Endothelial cell of umbilical vein (primary cell): ENCODE measurements at regions not wholly inside any gene's neighbourhood (a gene's known extent, or its start where the extent isn't known, plus 50 kb on each side); places are given as distances from the start of the nearest gene placed in this dataset.

Experiments used
- BruUV-seq: library from RNA; stranded (reverse); fragments of 400-500 nt; replicated peaks from 2 replicates; lab custom pipeline; 2021; lab: Mats Ljungman, UMichigan
- CTCF ChIA-PET: fragments of 300-600, 350-600 bp; sonication (Branson Sonifier 250); formaldehyde crosslinking; loops from one replicate; lab custom pipeline; 2021; ENCODE audit warnings: antibody characterized with exemption, inconsistent platforms; lab: Charles Lee
- POLR2A ChIA-PET: fragments of 300-600, 350-600 bp; sonication (Branson Sonifier 250); formaldehyde crosslinking; loops from one replicate; lab custom pipeline; 2021; ENCODE audit warnings: antibody characterized with exemption, inconsistent platforms; lab: Charles Lee
- DNase-seq: peaks from one replicate; pipeline ENCODE4 v3.0.0-alpha.2; 2011; ENCODE audit warnings: low read depth, low spot score
- FAIRE-seq: peaks from 2 replicates; lab custom pipeline; 2011; peaks lifted over from hg19 to GRCh38; lab: Jason Lieb, UNC
- H2AFZ ChIP-seq: 2 replicates; pipeline ENCODE4 v1.6.0; 2012; ENCODE audit warnings: low read depth, low read length, control low read depth, inconsistent platforms
- H3K27ac ChIP-seq: 2 replicates; pipeline ENCODE4 v1.5.1; 2011; ENCODE audit warnings: low read depth, mild to moderate bottlenecking, control low read depth, low read length, moderate library complexity; ENCODE audit not compliant: insufficient read depth
- H3K27me3 ChIP-seq, 2 experiments: 2 replicates each; pipeline versions ENCODE4 v1.6.0 to v1.6.1; 2011; ENCODE audit warnings: low read length in 2 of 2, mixed read lengths in 1 of 2; ENCODE audit not compliant: control insufficient read depth in 2 of 2, insufficient read depth in 2 of 2
- H3K36me3 ChIP-seq, 2 experiments: 2 replicates in 1 of 2; 3 replicates in 1 of 2; pipeline ENCODE4 v1.5.1; 2011; ENCODE audit warnings: low read length in 2 of 2, mild to moderate bottlenecking in 1 of 2, moderate library complexity in 1 of 2; ENCODE audit not compliant: control insufficient read depth in 2 of 2, insufficient read depth in 2 of 2; ENCODE audit errors: extremely low read depth in 1 of 2
- H3K4me1 ChIP-seq: 3 replicates; pipeline ENCODE4 v1.5.1; 2011; ENCODE audit warnings: mild to moderate bottlenecking, low read length; ENCODE audit not compliant: control insufficient read depth, insufficient read depth; ENCODE audit errors: extremely low read depth
- H3K4me2 ChIP-seq: 2 replicates; pipeline ENCODE4 v1.6.1; 2011; ENCODE audit warnings: low read length, control low read depth, mixed read lengths; ENCODE audit not compliant: insufficient read depth
- H3K4me3 ChIP-seq, 3 experiments: fragments of 200-600 bp in 1 of 3; sonication (generic), shearing (Covaris generic) in 1 of 3; replicated peaks in 1 of 3; 2 replicates each; pipeline ENCODE4 v1.5.1; 2011 to 2016; ENCODE audit warnings: control low read depth in 3 of 3, low read length in 3 of 3, mild to moderate bottlenecking in 2 of 3, inconsistent platforms in 1 of 3, low read depth in 1 of 3, moderate library complexity in 1 of 3; ENCODE audit not compliant: insufficient read depth in 1 of 3
- H3K79me2 ChIP-seq: 2 replicates; pipeline ENCODE4 v1.6.0; 2012; ENCODE audit warnings: low read length, inconsistent platforms; ENCODE audit not compliant: control insufficient read depth, insufficient read depth
- H3K9ac ChIP-seq: replicated peaks from 2 replicates; pipeline ENCODE3; 2011; ENCODE audit warnings: low read length, control low read depth; ENCODE audit not compliant: insufficient read depth; ENCODE audit errors: extremely low read depth
- H3K9me1 ChIP-seq: replicated peaks from 3 replicates; pipeline ENCODE4 v1.6.0; 2011; ENCODE audit warnings: mild to moderate bottlenecking, low read length; ENCODE audit not compliant: control insufficient read depth, insufficient read depth; ENCODE audit errors: extremely low read depth
- H3K9me3 ChIP-seq: replicated peaks from 2 replicates; pipeline ENCODE4 v1.5.1; 2012; ENCODE audit warnings: low read length, inconsistent platforms; ENCODE audit not compliant: control insufficient read depth, insufficient read depth
- H4K20me1 ChIP-seq: replicated peaks from 2 replicates; pipeline ENCODE3; 2011; ENCODE audit warnings: mild to moderate bottlenecking, low read length; ENCODE audit not compliant: control insufficient read depth, insufficient read depth; ENCODE audit errors: extremely low read depth
- EZH2 ChIP-seq: IDR thresholded peaks from 2 replicates; pipeline ENCODE4 v1.6.1; 2012; ENCODE audit warnings: borderline replicate concordance, low read depth, mild to moderate bottlenecking, moderate library complexity, low read length, inconsistent platforms; ENCODE audit not compliant: severe bottlenecking
- GATA2 ChIP-seq: IDR thresholded peaks from 2 replicates; pipeline ENCODE4 v1.7.0; 2011; ENCODE audit warnings: low read depth, mild to moderate bottlenecking, moderate library complexity, mixed read lengths, low read length; ENCODE audit not compliant: insufficient read length, insufficient read depth
- JUN ChIP-seq: IDR thresholded peaks from 2 replicates; pipeline ENCODE4 v1.6.1; 2011; ENCODE audit warnings: borderline replicate concordance, low read depth; ENCODE audit not compliant: insufficient read length, insufficient read depth
- MYC ChIP-seq: IDR thresholded peaks from one replicate; pipeline ENCODE4 v1.6.1; 2011; ENCODE audit warnings: mild to moderate bottlenecking, low read depth, low read length
- POLR2AphosphoS5 ChIP-seq: IDR thresholded peaks from 2 replicates; pipeline ENCODE4 v1.6.1; 2012; ENCODE audit warnings: low read depth, mild to moderate bottlenecking, control low read depth, low read length, moderate library complexity; ENCODE audit not compliant: insufficient read depth
- dilution Hi-C: fragments of 300-500 bp; cut with MboI; formaldehyde crosslinking; loops from one replicate; pipeline ENCODE4 v1.15.0; 2019; ENCODE audit warnings: low sequenced_read_pairs; ENCODE audit not compliant: extremely low pct_ligation_motif_present
- intact Hi-C: fragments of 100-400 bp; cut with micrococcal nuclease; formaldehyde crosslinking; loops from one replicate; pipeline ENCODE4 v1.10.0; 2022
- TF ChIP-seq, protein P1 (sequence below), 2 donors: IDR thresholded peaks; 1 replicate in 1 of 2; 2 replicates in 1 of 2; pipeline ENCODE4 v1.5.1; 2011; ENCODE audit warnings: low read length in 2 of 2, mild to moderate bottlenecking in 2 of 2, moderate library complexity in 2 of 2, control low read depth in 1 of 2, inconsistent platforms in 1 of 2, low read depth in 1 of 2; ENCODE audit not compliant: insufficient read depth in 1 of 2; ENCODE audit errors: extremely low read depth in 1 of 2

DNA sequence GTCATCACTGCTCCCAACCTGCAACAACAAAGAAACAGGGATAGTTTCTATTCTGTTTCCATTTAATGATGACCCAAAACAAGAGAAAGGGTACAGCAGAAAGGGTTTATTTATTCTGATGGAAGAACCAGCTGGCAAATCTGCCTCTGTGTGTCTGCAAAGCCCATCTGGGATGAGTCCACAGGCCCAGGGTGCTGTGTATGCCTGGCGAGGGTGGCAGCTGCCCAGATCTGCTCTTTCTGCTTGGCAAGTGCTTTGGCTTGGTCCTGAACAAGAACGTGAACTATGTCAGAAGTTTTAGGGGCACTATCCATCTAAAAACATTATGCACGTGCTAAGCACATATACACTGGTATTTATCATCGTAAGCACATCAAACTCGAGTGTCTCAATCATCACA lies 333.8 kb downstream of the CXCL12 start:
- Histone ChIP-seq H3K9me1 (no peaks in the 10 kb centered on the region), H3K9me3 (no peaks in the 10 kb centered on the region), H3K27me3 (peaks cover 1 to 12% of the 10 kb centered on the region in 2 experiments), H3K4me2 (no peak overlapping the region), H4K20me1 (no peaks in the 10 kb centered on the region), H3K4me1 (peaks cover 2% of the 10 kb centered on the region), H3K4me3 (no peak overlapping the region), H3K79me2 (no peaks in the 10 kb centered on the region), H3K36me3 (no peaks in the 10 kb centered on the region), H3K9ac (no peak overlapping the region), H3K27ac (no peak overlapping the region), H2AFZ (no peak overlapping the region)
- POLR2A ChIA-PET = no interaction called here
- TF ChIP-seq MYC (no peak), GATA2 (no peak), POLR2AphosphoS5 (no peak), EZH2 (no peak), JUN (no peak)
- TF ChIP-seq, protein P1, sequence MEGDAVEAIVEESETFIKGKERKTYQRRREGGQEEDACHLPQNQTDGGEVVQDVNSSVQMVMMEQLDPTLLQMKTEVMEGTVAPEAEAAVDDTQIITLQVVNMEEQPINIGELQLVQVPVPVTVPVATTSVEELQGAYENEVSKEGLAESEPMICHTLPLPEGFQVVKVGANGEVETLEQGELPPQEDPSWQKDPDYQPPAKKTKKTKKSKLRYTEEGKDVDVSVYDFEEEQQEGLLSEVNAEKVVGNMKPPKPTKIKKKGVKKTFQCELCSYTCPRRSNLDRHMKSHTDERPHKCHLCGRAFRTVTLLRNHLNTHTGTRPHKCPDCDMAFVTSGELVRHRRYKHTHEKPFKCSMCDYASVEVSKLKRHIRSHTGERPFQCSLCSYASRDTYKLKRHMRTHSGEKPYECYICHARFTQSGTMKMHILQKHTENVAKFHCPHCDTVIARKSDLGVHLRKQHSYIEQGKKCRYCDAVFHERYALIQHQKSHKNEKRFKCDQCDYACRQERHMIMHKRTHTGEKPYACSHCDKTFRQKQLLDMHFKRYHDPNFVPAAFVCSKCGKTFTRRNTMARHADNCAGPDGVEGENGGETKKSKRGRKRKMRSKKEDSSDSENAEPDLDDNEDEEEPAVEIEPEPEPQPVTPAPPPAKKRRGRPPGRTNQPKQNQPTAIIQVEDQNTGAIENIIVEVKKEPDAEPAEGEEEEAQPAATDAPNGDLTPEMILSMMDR (IDR thresholded peaks at IDR 0.05; ENCODE audit: extremely low read depth in 1 of 2, insufficient read depth in 1 of 2, low read depth in 1 of 2, low read length in 2 of 2) = no peak
- dilution Hi-C loops = no loop called here
- intact Hi-C loops = no loop called here
- FAIRE-seq = no peak
- DNase-seq = no peak
- no TSS peak for BruUV-seq
- CTCF ChIA-PET = no interaction called here
